Mononuclear cell (primary cell): ENCODE measurements at regions not wholly inside any gene's neighbourhood (a gene's known extent, or its start where the extent isn't known, plus 50 kb on each side); places are given as distances from the start of the nearest gene placed in this dataset.

Experiments
- H3K27me3 ChIP-seq: 2 replicates; pipeline ENCODE4 v1.6.0; 2011; ENCODE audit warnings: low read length, control low read depth; ENCODE audit not compliant: insufficient read depth
- H3K4me1 ChIP-seq: 2 replicates; pipeline ENCODE4 v1.5.1; 2011; ENCODE audit warnings: mild to moderate bottlenecking, low read length, control low read depth; ENCODE audit not compliant: insufficient read depth
- H3K4me3 ChIP-seq: 2 replicates; pipeline ENCODE4 v1.5.1; 2011; ENCODE audit warnings: mild to moderate bottlenecking, low read length, moderate library complexity
- H3K9me3 ChIP-seq: 2 replicates; pipeline ENCODE4 v1.5.1; 2011; ENCODE audit warnings: low read depth, mild to moderate bottlenecking, control low read depth, low read length

GRCh38 chr12:107480836-107481608, 204.6 kb upstream of the PWP1 start:
- Histone ChIP-seq H3K27me3 (no peaks in the 10 kb centered on the region), H3K9me3 (no peaks in the 10 kb centered on the region), H3K4me3 (no peak overlapping the region), H3K4me1 (peaks cover 3% of the 10 kb centered on the region)

- no peak overlapping the region for H3K4me3 ChIP-seq
- H3K4me1 ChIP-seq, result no peaks in the 10 kb centered on the region
- no peaks in the 10 kb centered on the region for H3K27me3 ChIP-seq
- no peaks in the 10 kb centered on the region for H3K9me3 ChIP-seq
Observed at GRCh38 chr12:107484230-107484629, 201.4 kb upstream of the PWP1 start.

GRCh38 chr12:107484941-107485340, 200.7 kb upstream of the PWP1 start:
- Histone ChIP-seq H3K4me1 (peaks cover 4% of the 10 kb centered on the region), H3K4me3 (no peak overlapping the region), H3K9me3 (no peaks in the 10 kb centered on the region), H3K27me3 (no peaks in the 10 kb centered on the region)

GRCh38 chr12:107485731-107486130, 199.9 kb upstream of the PWP1 start:
- H3K4me3 ChIP-seq, result no peak overlapping the region
- peaks cover 9% of the 10 kb centered on the region for H3K4me1 ChIP-seq
- no peaks in the 10 kb centered on the region for H3K9me3 ChIP-seq
- no peaks in the 10 kb centered on the region for H3K27me3 ChIP-seq

- peaks cover 10% of the 10 kb centered on the region for H3K4me1 ChIP-seq
- H3K27me3 ChIP-seq, result no peaks in the 10 kb centered on the region
Observed at GRCh38 chr12:107486140-107486892, 199.3 kb upstream of the PWP1 start.

GRCh38 chr12:107487011-107487680, 198.5 kb upstream of the PWP1 start:
- Histone ChIP-seq H3K27me3 (no peaks in the 10 kb centered on the region), H3K9me3 (no peaks in the 10 kb centered on the region), H3K4me1 (peaks cover 14% of the 10 kb centered on the region), H3K4me3 (no peak overlapping the region)

More at GRCh38 chr12:107486140-107486892, 199.3 kb upstream of the PWP1 start:
- no peaks in the 10 kb centered on the region for H3K9me3 ChIP-seq
- H3K4me3 ChIP-seq, result no peak overlapping the region

- Histone ChIP-seq H3K4me1 (peaks cover 26% of the 10 kb centered on the region), H3K27me3 (no peaks in the 10 kb centered on the region), H3K9me3 (no peaks in the 10 kb centered on the region), H3K4me3 (no peak overlapping the region)
Observed at GRCh38 chr12:107488666-107489065, 196.9 kb upstream of the PWP1 start.

GRCh38 chr12:107490010-107490409, 195.6 kb upstream of the PWP1 start:
- H3K9me3 ChIP-seq, result no peaks in the 10 kb centered on the region
- no peak overlapping the region for H3K4me3 ChIP-seq
- H3K27me3 ChIP-seq, result no peaks in the 10 kb centered on the region
- peaks cover 26% of the 10 kb centered on the region for H3K4me1 ChIP-seq

- H3K9me3 ChIP-seq, result no peaks in the 10 kb centered on the region
- peaks cover 26% of the 10 kb centered on the region for H3K4me1 ChIP-seq
- no peaks in the 10 kb centered on the region for H3K27me3 ChIP-seq
- no peak overlapping the region for H3K4me3 ChIP-seq
Observed at GRCh38 chr12:107491856-107492255, 193.7 kb upstream of the PWP1 start.

- peaks cover 26% of the 10 kb centered on the region for H3K4me1 ChIP-seq
- no peak overlapping the region for H3K4me3 ChIP-seq
- no peaks in the 10 kb centered on the region for H3K27me3 ChIP-seq
Observed at GRCh38 chr12:107492393-107493134, 193.0 kb upstream of the PWP1 start.

GRCh38 chr12:107493135-107493494, 192.5 kb upstream of the PWP1 start:
- Histone ChIP-seq H3K4me3 (no peak overlapping the region), H3K27me3 (no peaks in the 10 kb centered on the region), H3K4me1 (peaks cover 26% of the 10 kb centered on the region), H3K9me3 (no peaks in the 10 kb centered on the region)

More at GRCh38 chr12:107492393-107493134, 193.0 kb upstream of the PWP1 start:
- no peaks in the 10 kb centered on the region for H3K9me3 ChIP-seq

- H3K4me3 ChIP-seq, result no peak overlapping the region
- H3K27me3 ChIP-seq, result no peaks in the 10 kb centered on the region
- no peaks in the 10 kb centered on the region for H3K9me3 ChIP-seq
- H3K4me1 ChIP-seq, result peaks cover 26% of the 10 kb centered on the region
Observed at GRCh38 chr12:107493666-107494065, 191.9 kb upstream of the PWP1 start.

- Histone ChIP-seq H3K27me3 (no peaks in the 10 kb centered on the region), H3K4me3 (no peak overlapping the region), H3K4me1 (peaks cover 26% of the 10 kb centered on the region), H3K9me3 (no peaks in the 10 kb centered on the region)
Observed at GRCh38 chr12:107494331-107494730, 191.3 kb upstream of the PWP1 start.

- Histone ChIP-seq H3K9me3 (no peaks in the 10 kb centered on the region), H3K4me1 (peaks cover 18% of the 10 kb centered on the region), H3K4me3 (no peak overlapping the region), H3K27me3 (no peaks in the 10 kb centered on the region)
Observed at GRCh38 chr12:107495604-107496003, 190.0 kb upstream of the PWP1 start.

GRCh38 chr12:107497231-107497630, 188.4 kb upstream of the PWP1 start:
- H3K9me3 ChIP-seq, result no peaks in the 10 kb centered on the region

More at GRCh38 chr12:107497231-107497630, 188.4 kb upstream of the PWP1 start:
- H3K4me3 ChIP-seq, result no peak overlapping the region
- peaks cover 11% of the 10 kb centered on the region for H3K4me1 ChIP-seq
- H3K27me3 ChIP-seq, result no peaks in the 10 kb centered on the region
